GM12878 (cell line): ENCODE measurements at regions not wholly inside any gene's neighbourhood (a gene's known extent, or its start where the extent isn't known, plus 50 kb on each side); places are given as distances from the start of the nearest gene placed in this dataset.

Source experiments
- ATAC-seq: fragments of 200-7000 bp; cut with Tn5 transposase; 3 replicates; pipeline ENCODE4 v1.9.1; 2020; ENCODE audit warnings: mild to moderate bottlenecking, moderate library complexity
- BruUV-seq: library from RNA; stranded (reverse); fragments of 400-500 nt; replicated peaks from 2 replicates; lab custom pipeline; 2021; lab: Mats Ljungman, UMichigan
- CTCF ChIA-PET: fragments of 300-600 bp; sonication (Branson Sonifier 250); formaldehyde crosslinking; extraction: SDS; loops from one replicate; lab custom pipeline; 2021; ENCODE audit warnings: inconsistent platforms; lab: Yijun Ruan, JAX
- POLR2A ChIA-PET: fragments of 350-600 bp; formaldehyde crosslinking; extraction: SDS; loops from one replicate; lab custom pipeline; 2021; ENCODE audit warnings: inconsistent platforms; lab: Charles Lee
- RAD21 ChIA-PET: fragments of 300-600 bp; sonication (Branson Sonifier 250); formaldehyde crosslinking; loops from one replicate; lab custom pipeline; 2023; ENCODE audit warnings: antibody characterized with exemption; ENCODE audit not compliant: unreplicated experiment; lab: Charles Lee
- SMC1A ChIA-PET: fragments of 300-600 bp; sonication (Branson Sonifier 250); formaldehyde crosslinking; loops from one replicate; lab custom pipeline; 2023; ENCODE audit not compliant: unreplicated experiment, uncharacterized antibody; lab: Charles Lee
- DNase-seq: peaks from one replicate; pipeline ENCODE4 v3.0.0-alpha.2; 2011; ENCODE audit warnings: low read depth, low spot score
- FAIRE-seq: peaks from 3 replicates; lab custom pipeline; 2011; peaks lifted over from hg19 to GRCh38; lab: Jason Lieb, UNC
- H2AFZ ChIP-seq: 2 replicates; pipeline ENCODE4 v1.6.0; 2011; ENCODE audit warnings: low read depth, low read length, control low read depth; ENCODE audit not compliant: control insufficient read depth
- H3K27ac ChIP-seq: 2 replicates; pipeline ENCODE4 v1.5.1; 2011; ENCODE audit warnings: control low read depth; ENCODE audit not compliant: control insufficient read depth, insufficient read depth
- H3K27me3 ChIP-seq, 2 experiments: replicated peaks in 1 of 2; 2 replicates each; pipeline versions ENCODE4 v1.6.0 to v1.6.1; 2011; ENCODE audit warnings: low read length in 1 of 2; ENCODE audit not compliant: control insufficient read depth in 2 of 2, insufficient read depth in 2 of 2
- H3K36me3 ChIP-seq, 2 experiments: 2 replicates each; pipeline ENCODE4 v1.5.1; 2011; ENCODE audit warnings: low read length in 1 of 2; ENCODE audit not compliant: control insufficient read depth in 2 of 2, insufficient read depth in 2 of 2
- H3K4me1 ChIP-seq: 2 replicates; pipeline ENCODE4 v1.6.1; 2011; ENCODE audit warnings: mild to moderate bottlenecking, low read length, moderate library complexity, mixed read lengths; ENCODE audit not compliant: control insufficient read depth, insufficient read depth
- H3K4me2 ChIP-seq: 2 replicates; pipeline ENCODE4 v1.6.0; 2011; ENCODE audit warnings: control low read depth; ENCODE audit not compliant: control insufficient read depth, insufficient read depth
- H3K4me3 ChIP-seq: fragments of 200-600 bp; sonication (generic); 2 replicates; pipeline ENCODE4 v1.5.1; 2016
- H3K79me2 ChIP-seq: 2 replicates; pipeline ENCODE4 v1.6.0; 2011; ENCODE audit warnings: low read length; ENCODE audit not compliant: control insufficient read depth, insufficient read depth
- H3K9ac ChIP-seq: 2 replicates; pipeline ENCODE4 v1.8.0; 2011; ENCODE audit warnings: low read length, control low read depth, mixed read lengths; ENCODE audit not compliant: control insufficient read depth, insufficient read depth
- H3K9me3 ChIP-seq: replicated peaks from 3 replicates; pipeline ENCODE4 v1.5.1; 2011; ENCODE audit warnings: mild to moderate bottlenecking, low read length; ENCODE audit not compliant: control insufficient read depth, insufficient read depth
- H4K20me1 ChIP-seq: 2 replicates; pipeline ENCODE4 v1.6.0; 2011; ENCODE audit not compliant: control insufficient read depth, insufficient read depth
- CBX5 ChIP-seq: sonication (generic); IDR thresholded peaks from 2 replicates; pipeline ENCODE4 v1.6.1; 2016; ENCODE audit warnings: low read depth, moderate library complexity, mild to moderate bottlenecking, inconsistent platforms
- DPF2 ChIP-seq: fragments of 450-650 bp; IDR thresholded peaks from 2 replicates; pipeline ENCODE4 v1.6.1; 2017; ENCODE audit warnings: mild to moderate bottlenecking
- GATAD2B ChIP-seq: fragments of 450-650 bp; conservative IDR thresholded peaks from 2 replicates; pipeline ENCODE4 v1.6.1; 2017; ENCODE audit warnings: low read depth, mild to moderate bottlenecking, moderate library complexity
- HDAC2 ChIP-seq: fragments of 200-600 bp; sonication (generic); IDR thresholded peaks from 2 replicates; pipeline ENCODE4 v1.6.1; 2017
- HDGF ChIP-seq: fragments of 450-650 bp; IDR thresholded peaks from 2 replicates; pipeline ENCODE4 v1.6.1; 2016; ENCODE audit warnings: antibody characterized with exemption
- IKZF1 ChIP-seq: fragments of 450-650 bp; conservative IDR thresholded peaks from 2 replicates; pipeline ENCODE4 v1.6.1; 2017; ENCODE audit warnings: antibody characterized with exemption, mild to moderate bottlenecking
- KAT2A ChIP-seq: conservative IDR thresholded peaks from 2 replicates; pipeline ENCODE4 v1.6.1; 2011; ENCODE audit warnings: low read depth, low read length; ENCODE audit not compliant: control insufficient read depth
- NFXL1 ChIP-seq: fragments of 450-650 bp; IDR thresholded peaks from 2 replicates; pipeline ENCODE4 v1.6.1; 2017; ENCODE audit warnings: antibody characterized with exemption, mild to moderate bottlenecking, borderline replicate concordance
- PAX8 ChIP-seq: fragments of 450-650 bp; IDR thresholded peaks from 2 replicates; pipeline ENCODE4 v1.6.1; 2017; ENCODE audit warnings: mild to moderate bottlenecking, moderate library complexity
- RELA ChIP-seq: fragments of 450-650 bp; IDR thresholded peaks from 2 replicates; pipeline ENCODE4 v1.8.0; 2014; ENCODE audit warnings: borderline replicate concordance; ENCODE audit not compliant: partially characterized antibody
- RFX5 ChIP-seq: IDR thresholded peaks from 2 replicates; pipeline ENCODE4 v1.6.1; 2011; ENCODE audit warnings: low read depth, low read length, improper control_type of control experiment
- YBX1 ChIP-seq: fragments of 450-650 bp; IDR thresholded peaks from 2 replicates; pipeline ENCODE4 v1.6.1; 2016; ENCODE audit warnings: antibody characterized with exemption
- YY1 ChIP-seq: IDR thresholded peaks from 2 replicates; pipeline ENCODE4 v1.6.1; 2011; ENCODE audit warnings: low read depth, mild to moderate bottlenecking, low read length
- ZBED1 ChIP-seq: IDR thresholded peaks from 2 replicates; pipeline ENCODE4 v1.6.1; 2016; ENCODE audit warnings: borderline replicate concordance
- ZBTB33 ChIP-seq: fragments of 450-650 bp; IDR thresholded peaks from 2 replicates; pipeline ENCODE4 v1.6.1; 2017; ENCODE audit warnings: mild to moderate bottlenecking
- ZNF207 ChIP-seq: fragments of 450-650 bp; IDR thresholded peaks from 2 replicates; pipeline ENCODE4 v1.6.1; 2014; ENCODE audit warnings: antibody characterized with exemption, mild to moderate bottlenecking, borderline replicate concordance
- ZNF217 ChIP-seq: fragments of 450-650 bp; IDR thresholded peaks from 2 replicates; pipeline ENCODE4 v1.6.1; 2017; ENCODE audit warnings: antibody characterized with exemption, mild to moderate bottlenecking
- ZNF592 ChIP-seq: fragments of 450-650 bp; IDR thresholded peaks from 2 replicates; pipeline ENCODE4 v1.6.1; 2017; ENCODE audit warnings: mild to moderate bottlenecking, moderate library complexity
- WGBS: methylation state at CpG from one replicate; pipeline ENCODE4 v1.1.6; 2016; ENCODE audit warnings: low lambda C conversion rate; ENCODE audit not compliant: insufficient replicate concordance, insufficient coverage; ENCODE audit errors: missing lambda C conversion rate; 5-methylcytosine and 5-hydroxymethylcytosine counted together
- in situ Hi-C: fragments of 300-500 bp; cut with MboI; formaldehyde crosslinking; loops from 9 replicates; pipeline ENCODE4 v1.14.3; 2018; ENCODE audit warnings: mixed read lengths
- intact Hi-C: fragments of 100-400 bp; cut with micrococcal nuclease; formaldehyde crosslinking; loops from one replicate; pipeline ENCODE4 v1.14.2; 2022; ENCODE audit not compliant: unreplicated experiment

- no TSS peak for BruUV-seq
- no peaks in the 10 kb centered on the region for H4K20me1 ChIP-seq
- ChIA-PET CTCF (no interaction called here), POLR2A (no interaction called here), RAD21 (no interaction called here), SMC1A (no interaction called here)
- WGBS, result 11% methylated on average over 3 of the region's 3 CpGs
- ATAC-seq (no peak), FAIRE-seq (no peak), DNase-seq (no peak)
- no peak overlapping the region for H3K4me2 ChIP-seq
- intact Hi-C loops (no loop called here), in situ Hi-C loops (no loop called here)
- no peak overlapping the region for H3K9ac ChIP-seq
- TF ChIP-seq ZNF592 (no peak), YBX1 (no peak), RELA (no peak), DPF2 (no peak), HDGF (no peak), ZBED1 (no peak), NFXL1 (no peak), YY1 (no peak), PAX8 (no peak), ZBTB33 (no peak), KAT2A (no peak), HDAC2 (no peak), RFX5 (no peak), CBX5 (no peak), ZNF217 (no peak), IKZF1 (no peak), ZNF207 (no peak), GATAD2B (no peak)
- H3K27ac ChIP-seq, result no peak overlapping the region
- H2AFZ ChIP-seq, result no peak overlapping the region
- H3K4me3 ChIP-seq, result no peak overlapping the region
- no peaks in the 10 kb centered on the region for H3K36me3 ChIP-seq
- no peaks in the 10 kb centered on the region for H3K79me2 ChIP-seq
- no peaks in the 10 kb centered on the region for H3K4me1 ChIP-seq
- H3K9me3 ChIP-seq, result no peaks in the 10 kb centered on the region
- no peaks in the 10 kb centered on the region for H3K27me3 ChIP-seq
These were observed 462.9 kb upstream of the KCNMB2 start for GRCh38 chr3:178073366-178073765.
